IMR-90 (cell line): ENCODE measurements at regions not wholly inside any gene's neighbourhood (a gene's known extent, or its start where the extent isn't known, plus 50 kb on each side); places are given as distances from the start of the nearest gene placed in this dataset.

Source experiments
- ATAC-seq: fragments of 200-7000 bp; cut with Tn5 transposase; 2 replicates; pipeline ENCODE4 v1.9.1; 2020; ENCODE audit warnings: low read depth, mild to moderate bottlenecking, moderate library complexity
- BruUV-seq: library from RNA; stranded (reverse); fragments of 400-500 nt; replicated peaks from 2 replicates; lab custom pipeline; 2021; lab: Mats Ljungman, UMichigan
- CTCF ChIA-PET: fragments of 300-600 bp; formaldehyde crosslinking; extraction: SDS; loops from one replicate; lab custom pipeline; 2021; ENCODE audit warnings: antibody characterized with exemption; lab: Yijun Ruan, JAX
- POLR2A ChIA-PET: fragments of 300-600 bp; sonication (Branson Sonifier 250); formaldehyde crosslinking; loops from one replicate; lab custom pipeline; 2022; ENCODE audit warnings: antibody characterized with exemption; ENCODE audit not compliant: unreplicated experiment; lab: Charles Lee
- DNase-seq: peaks from one replicate; pipeline ENCODE4 v3.0.0; 2013
- H2AFZ ChIP-seq: replicated peaks from 2 replicates; pipeline ENCODE3; 2013; ENCODE audit warnings: low read length, mild to moderate bottlenecking; ENCODE audit not compliant: poor library complexity
- H2AK5ac ChIP-seq: 2 replicates; pipeline ENCODE4 v1.6.1; 2013; ENCODE audit warnings: low read depth, low read length, inconsistent platforms
- H2AK9ac ChIP-seq: replicated peaks from 2 replicates; pipeline ENCODE3; 2013; ENCODE audit warnings: mild to moderate bottlenecking, low read depth, low read length, moderate library complexity; ENCODE audit not compliant: poor library complexity
- H2BK120ac ChIP-seq: 2 replicates; pipeline ENCODE4 v1.6.1; 2013; ENCODE audit warnings: low read depth, low read length, inconsistent platforms
- H2BK15ac ChIP-seq: 3 replicates; pipeline ENCODE4 v1.6.1; 2013; ENCODE audit warnings: low read depth, low read length, inconsistent platforms
- H2BK20ac ChIP-seq: 2 replicates; pipeline ENCODE4 v1.6.1; 2013; ENCODE audit warnings: low read depth, mild to moderate bottlenecking, inconsistent platforms, low read length, moderate library complexity
- H2BK5ac ChIP-seq: 2 replicates; pipeline ENCODE4 v1.6.1; 2013; ENCODE audit warnings: mild to moderate bottlenecking, low read depth, low read length, inconsistent platforms; ENCODE audit not compliant: poor library complexity, severe bottlenecking
- H3K14ac ChIP-seq: replicated peaks from 2 replicates; pipeline ENCODE4 v1.6.1; 2013; ENCODE audit warnings: low read depth, low read length, inconsistent platforms
- H3K18ac ChIP-seq: 2 replicates; pipeline ENCODE4 v1.6.1; 2013; ENCODE audit warnings: low read depth, low read length, control low read depth
- H3K23ac ChIP-seq: 2 replicates; pipeline ENCODE4 v1.6.1; 2013; ENCODE audit warnings: low read depth, low read length, inconsistent platforms
- H3K27ac ChIP-seq: 2 replicates; pipeline ENCODE4 v1.5.1; 2013; ENCODE audit warnings: mild to moderate bottlenecking, control low read depth, low read length; ENCODE audit not compliant: insufficient read depth
- H3K27me3 ChIP-seq: 2 replicates; pipeline ENCODE4 v1.6.1; 2013; ENCODE audit warnings: low read length; ENCODE audit not compliant: control insufficient read depth, insufficient read depth
- H3K36me3 ChIP-seq: 2 replicates; pipeline ENCODE4 v1.6.1; 2013; ENCODE audit warnings: low read length, mixed read lengths; ENCODE audit not compliant: control insufficient read depth, insufficient read depth
- H3K4ac ChIP-seq: 2 replicates; pipeline ENCODE4 v1.6.1; 2013; ENCODE audit warnings: low read depth, low read length, inconsistent platforms
- H3K4me1 ChIP-seq: 2 replicates; pipeline ENCODE4 v1.6.1; 2013; ENCODE audit warnings: low read length, mixed read lengths; ENCODE audit not compliant: control insufficient read depth, insufficient read depth
- H3K4me2 ChIP-seq: 2 replicates; pipeline ENCODE4 v1.6.1; 2013; ENCODE audit warnings: low read depth, mild to moderate bottlenecking, control low read depth, low read length, moderate library complexity
- H3K4me3 ChIP-seq: 2 replicates; pipeline ENCODE4 v1.5.1; 2013; ENCODE audit warnings: low read depth, mild to moderate bottlenecking, control low read depth, low read length, moderate library complexity; ENCODE audit not compliant: insufficient read depth
- H3K56ac ChIP-seq: 2 replicates; pipeline ENCODE4 v1.6.1; 2013; ENCODE audit warnings: low read length, inconsistent platforms; ENCODE audit not compliant: insufficient read depth; ENCODE audit errors: extremely low read depth
- H3K79me1 ChIP-seq, 2 experiments: 2 replicates each; pipeline ENCODE4 v1.6.1; 2013; ENCODE audit warnings: low read length in 2 of 2, inconsistent platforms in 1 of 2, low read depth in 1 of 2
- H3K9ac ChIP-seq: 2 replicates; pipeline ENCODE4 v1.6.1; 2013; ENCODE audit warnings: low read depth, low read length, control low read depth
- H3K9me1 ChIP-seq: 2 replicates; pipeline ENCODE4 v1.6.1; 2013; ENCODE audit warnings: low read length, inconsistent platforms; ENCODE audit not compliant: insufficient read depth
- H3K9me3 ChIP-seq: 2 replicates; pipeline ENCODE4 v1.6.1; 2013; ENCODE audit warnings: low read length; ENCODE audit not compliant: control insufficient read depth, insufficient read depth
- H4K20me1 ChIP-seq: 2 replicates; pipeline ENCODE4 v1.6.1; 2013; ENCODE audit warnings: low read length, inconsistent platforms; ENCODE audit not compliant: insufficient read depth
- H4K5ac ChIP-seq: 2 replicates; pipeline ENCODE4 v1.6.1; 2013; ENCODE audit warnings: mild to moderate bottlenecking, low read depth, low read length, control low read depth
- H4K8ac ChIP-seq, 2 experiments: 2 replicates each; pipeline ENCODE4 v1.6.1; 2013; ENCODE audit warnings: low read depth in 2 of 2, low read length in 2 of 2, control low read depth in 1 of 2, inconsistent platforms in 1 of 2
- H4K91ac ChIP-seq: 2 replicates; pipeline ENCODE4 v1.6.1; 2013; ENCODE audit warnings: low read depth, low read length, inconsistent platforms; ENCODE audit not compliant: insufficient read depth
- CEBPB ChIP-seq: IDR thresholded peaks from 2 replicates; pipeline ENCODE4 v1.6.1; 2012; ENCODE audit warnings: low read depth, low read length, improper control_type of control experiment
- WGBS, 2 experiments: methylation state at CpG; one replicate each; pipeline versions ENCODE4 v1.1.5 to v1.1.7; 2013; ENCODE audit warnings: missing lambda C conversion rate in 2 of 2; ENCODE audit not compliant: insufficient read length in 1 of 2; ENCODE audit errors: extremely low coverage in 2 of 2; 5-methylcytosine and 5-hydroxymethylcytosine counted together
- dilution Hi-C: fragments of 300-500 bp; cut with HindIII; formaldehyde crosslinking; loops from one replicate; pipeline ENCODE4 v1.14.3; 2018; ENCODE audit warnings: low sequenced_read_pairs; ENCODE audit not compliant: unreplicated experiment
- in situ Hi-C: fragments of 300-500 bp; cut with MboI; formaldehyde crosslinking; loops from 3 replicates; pipeline ENCODE4 v1.14.3; 2019; ENCODE audit warnings: low sequenced_read_pairs, inconsistent platforms, mixed read lengths
- intact Hi-C: fragments of 100-400 bp; cut with micrococcal nuclease; formaldehyde crosslinking; loops from 2 replicates; pipeline ENCODE4 v1.10.0; 2022
- TF ChIP-seq, protein P1 (sequence below): fragments of 150-350 bp; IDR thresholded peaks from 2 replicates; pipeline ENCODE4 v1.6.1; 2016; ENCODE audit warnings: low read depth, mild to moderate bottlenecking, low read length, moderate library complexity, borderline replicate concordance

DNA sequence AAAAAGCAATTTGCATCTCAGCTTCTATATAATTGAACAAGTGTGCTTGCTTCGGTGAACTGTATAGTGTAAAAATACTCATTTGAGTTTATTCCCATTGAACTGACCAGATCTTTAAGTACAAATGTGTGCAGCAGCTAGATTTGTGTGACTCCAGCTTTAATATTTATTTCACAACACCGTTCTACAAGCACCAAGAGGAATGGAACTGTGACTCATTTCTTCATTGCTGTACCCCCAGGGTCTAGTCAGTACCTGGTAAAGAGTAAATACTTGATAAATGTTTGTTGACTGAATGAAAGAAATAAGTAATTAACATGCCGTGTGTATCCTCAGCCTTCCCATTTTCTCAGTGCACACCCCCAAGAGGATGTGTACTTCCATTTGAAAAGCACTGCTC is 464.8 kb downstream of the CBLN4 start:
- Histone ChIP-seq H3K56ac (no peak overlapping the region), H3K9me3 (peaks cover 15% of the 10 kb centered on the region), H3K9me1 (no peaks in the 10 kb centered on the region), H2AK5ac (no peak overlapping the region), H3K4ac (no peak overlapping the region), H2BK20ac (no peak overlapping the region), H3K4me1 (no peaks in the 10 kb centered on the region), H4K8ac (no peak overlapping the region), H3K36me3 (no peaks in the 10 kb centered on the region), H3K27me3 (no peaks in the 10 kb centered on the region), H2BK120ac (no peak overlapping the region), H2AK9ac (no peak overlapping the region), H3K27ac (no peak overlapping the region), H3K23ac (no peak overlapping the region), H3K14ac (no peak overlapping the region), H3K4me3 (no peak overlapping the region), H3K9ac (no peak overlapping the region), H2BK5ac (no peak overlapping the region), H2AFZ (no peak overlapping the region), H4K20me1 (no peaks in the 10 kb centered on the region), H2BK15ac (no peak overlapping the region), H4K5ac (no peak overlapping the region), H4K91ac (no peak overlapping the region), H3K4me2 (no peak overlapping the region), H3K18ac (no peak overlapping the region), H3K79me1 (no peaks in the 10 kb centered on the region)
- TF ChIP-seq CEBPB: no peak
- TF ChIP-seq, protein P1, sequence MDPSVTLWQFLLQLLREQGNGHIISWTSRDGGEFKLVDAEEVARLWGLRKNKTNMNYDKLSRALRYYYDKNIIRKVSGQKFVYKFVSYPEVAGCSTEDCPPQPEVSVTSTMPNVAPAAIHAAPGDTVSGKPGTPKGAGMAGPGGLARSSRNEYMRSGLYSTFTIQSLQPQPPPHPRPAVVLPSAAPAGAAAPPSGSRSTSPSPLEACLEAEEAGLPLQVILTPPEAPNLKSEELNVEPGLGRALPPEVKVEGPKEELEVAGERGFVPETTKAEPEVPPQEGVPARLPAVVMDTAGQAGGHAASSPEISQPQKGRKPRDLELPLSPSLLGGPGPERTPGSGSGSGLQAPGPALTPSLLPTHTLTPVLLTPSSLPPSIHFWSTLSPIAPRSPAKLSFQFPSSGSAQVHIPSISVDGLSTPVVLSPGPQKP: no peak
- intact Hi-C loops (no loop called here), in situ Hi-C loops (no loop called here), dilution Hi-C loops (no loop called here)
- ATAC-seq (no peak), DNase-seq (no peak)
- ChIA-PET POLR2A (no interaction called here), CTCF (no interaction called here)
- no TSS peak for BruUV-seq
- WGBS, 2 experiments: no CpG with 5 or more reads among the region's 3 CpGs
